ENCODE measurements at regions not wholly inside any gene's neighbourhood (a gene's known extent, or its start where the extent isn't known, plus 50 kb on each side); places are given as distances from the start of the nearest gene placed in this dataset.

DNA sequence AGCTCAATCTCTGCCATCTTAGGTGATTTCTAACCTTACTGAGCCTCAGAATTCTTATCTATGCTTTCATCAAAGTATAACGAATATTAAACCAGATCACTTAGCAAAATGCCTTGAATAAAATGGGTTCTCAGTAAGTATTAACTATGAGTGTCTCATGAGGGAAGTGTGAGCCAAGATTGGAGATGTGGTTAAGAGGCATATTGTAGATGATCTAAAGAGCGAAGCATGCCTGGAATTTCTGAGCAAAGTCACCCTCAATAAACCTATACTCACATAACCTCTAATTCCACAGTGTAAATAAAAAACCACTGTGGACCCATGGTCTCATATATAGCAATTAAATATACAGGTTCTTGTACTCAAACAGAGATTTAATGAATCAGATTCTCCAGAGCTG lies 193.1 kb upstream of the FSCB start:
- DNase-seq (ENCODE audit: low read depth, low spot score), result no peak
- ChIA-PET CTCF (no interaction called here), POLR2A (no interaction called here)
- TF ChIP-seq, protein P1, sequence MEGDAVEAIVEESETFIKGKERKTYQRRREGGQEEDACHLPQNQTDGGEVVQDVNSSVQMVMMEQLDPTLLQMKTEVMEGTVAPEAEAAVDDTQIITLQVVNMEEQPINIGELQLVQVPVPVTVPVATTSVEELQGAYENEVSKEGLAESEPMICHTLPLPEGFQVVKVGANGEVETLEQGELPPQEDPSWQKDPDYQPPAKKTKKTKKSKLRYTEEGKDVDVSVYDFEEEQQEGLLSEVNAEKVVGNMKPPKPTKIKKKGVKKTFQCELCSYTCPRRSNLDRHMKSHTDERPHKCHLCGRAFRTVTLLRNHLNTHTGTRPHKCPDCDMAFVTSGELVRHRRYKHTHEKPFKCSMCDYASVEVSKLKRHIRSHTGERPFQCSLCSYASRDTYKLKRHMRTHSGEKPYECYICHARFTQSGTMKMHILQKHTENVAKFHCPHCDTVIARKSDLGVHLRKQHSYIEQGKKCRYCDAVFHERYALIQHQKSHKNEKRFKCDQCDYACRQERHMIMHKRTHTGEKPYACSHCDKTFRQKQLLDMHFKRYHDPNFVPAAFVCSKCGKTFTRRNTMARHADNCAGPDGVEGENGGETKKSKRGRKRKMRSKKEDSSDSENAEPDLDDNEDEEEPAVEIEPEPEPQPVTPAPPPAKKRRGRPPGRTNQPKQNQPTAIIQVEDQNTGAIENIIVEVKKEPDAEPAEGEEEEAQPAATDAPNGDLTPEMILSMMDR (IDR thresholded peaks at IDR 0.05; ENCODE audit: insufficient read depth, low read length, missing control alignments), result no peak
- H3K4me3 ChIP-seq (ENCODE audit: low read depth, low read length), result no peak overlapping the region

- no peak overlapping the region for H3K4me3 ChIP-seq (ENCODE audit: low read depth, low read length)
- ChIA-PET CTCF (no interaction called here), POLR2A (no interaction called here)
- no peak for DNase-seq (ENCODE audit: low read depth, low spot score)
- TF ChIP-seq, protein P1 (IDR thresholded peaks at IDR 0.05; ENCODE audit: insufficient read depth, low read length, missing control alignments), result no peak
These were observed 192.3 kb upstream of the FSCB start for GRCh38 chr14:44699391-44699790.

GRCh38 chr14:44669496-44669895 lies 162.4 kb upstream of the FSCB start:
- no peak for DNase-seq (ENCODE audit: low read depth, low spot score)
- ChIA-PET POLR2A (no interaction called here), CTCF (no interaction called here)
- no peak overlapping the region for H3K4me3 ChIP-seq (ENCODE audit: low read depth, low read length)
- TF ChIP-seq, protein P1 (IDR thresholded peaks at IDR 0.05; ENCODE audit: insufficient read depth, low read length, missing control alignments), result no peak

DNA sequence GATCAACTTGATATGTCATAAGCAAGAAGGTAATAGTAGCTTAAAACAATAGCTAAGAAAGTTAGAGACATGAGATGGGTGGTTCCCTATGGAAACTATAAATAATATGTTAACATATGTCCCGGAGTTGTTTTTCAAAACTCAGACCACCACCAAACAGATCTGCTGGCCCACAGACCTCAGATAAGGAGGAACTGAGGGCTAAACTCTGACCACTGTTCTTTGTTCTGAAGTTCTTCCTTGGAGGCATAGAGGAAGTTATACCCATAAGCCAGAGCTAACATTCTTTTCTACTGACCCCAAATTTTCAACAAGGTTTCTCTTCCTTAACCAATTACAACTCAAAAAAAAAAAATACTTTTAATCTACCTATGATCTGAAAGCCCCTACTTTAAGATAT lies 156.1 kb upstream of the FSCB start:
- H3K4me3 ChIP-seq (ENCODE audit: low read depth, low read length), result no peak overlapping the region
- TF ChIP-seq, protein P1 (IDR thresholded peaks at IDR 0.05; ENCODE audit: insufficient read depth, low read length, missing control alignments), result no peak
- DNase-seq (ENCODE audit: low read depth, low spot score), result no peak
- POLR2A ChIA-PET, result no interaction called here
- CTCF ChIA-PET, result no interaction called here

- DNase-seq (ENCODE audit: low read depth, low spot score), result no peak
- POLR2A ChIA-PET, result no interaction called here
- CTCF ChIA-PET, result no interaction called here
These were observed 155.3 kb upstream of the FSCB start for GRCh38 chr14:44662250-44662891.

GRCh38 chr14:44658389-44658696 lies 151.3 kb upstream of the FSCB start:
- DNase-seq (ENCODE audit: low read depth, low spot score), result no peak
- ChIA-PET CTCF (no interaction called here), POLR2A (no interaction called here)
- no peak overlapping the region for H3K4me3 ChIP-seq (ENCODE audit: low read depth, low read length)
- TF ChIP-seq, protein P1 (IDR thresholded peaks at IDR 0.05; ENCODE audit: insufficient read depth, low read length, missing control alignments), result no peak

More at GRCh38 chr14:44662250-44662891, 155.3 kb upstream of the FSCB start:
- TF ChIP-seq, protein P1 (IDR thresholded peaks at IDR 0.05; ENCODE audit: insufficient read depth, low read length, missing control alignments), result no peak
- H3K4me3 ChIP-seq (ENCODE audit: low read depth, low read length), result no peak overlapping the region
